UCSD-AML1 (cell line): ENCODE measurements at regions not wholly inside any gene's neighbourhood (a gene's known extent, or its start where the extent isn't known, plus 50 kb on each side); places are given as distances from the start of the nearest gene placed in this dataset.
A peak's percentile ranks its signal among the peaks of the same experiment; 100 is the strongest.

Source experiments
- DNase-seq: peaks from one replicate; lab custom pipeline; 2025; ENCODE audit not compliant: unreplicated experiment; lab: John Stamatoyannopoulos, UW

GRCh38 chr3:42037318-42037945 lies 53.7 kb upstream of the TRAK1 start:
- DNase-seq: no peak

- no peak for DNase-seq
Measured at GRCh38 chr3:42036483-42036823, 54.7 kb upstream of the TRAK1 start.

- DNase-seq: no peak
Measured at GRCh38 chr3:42035816-42036482, 55.2 kb upstream of the TRAK1 start.

GRCh38 chr3:42035007-42035406 lies 56.1 kb upstream of the TRAK1 start:
- no peak for DNase-seq

GRCh38 chr3:42033741-42034140 lies 57.4 kb upstream of the TRAK1 start:
- no peak for DNase-seq

- DNase-seq: no peak
Measured at GRCh38 chr3:42032693-42033349, 58.3 kb upstream of the TRAK1 start.

GRCh38 chr3:42031808-42032480 lies 59.2 kb upstream of the TRAK1 start:
- no peak for DNase-seq

GRCh38 chr3:42028474-42028873 lies 62.7 kb upstream of the TRAK1 start:
- DNase-seq: no peak

GRCh38 chr3:42027571-42027970 lies 63.6 kb upstream of the TRAK1 start:
- DNase-seq: no peak

GRCh38 chr3:42025370-42026138 lies 63.7 kb upstream of the ULK4 start:
- DNase-seq: peak; percentile 81

- peak; percentile 30 for DNase-seq
Measured at GRCh38 chr3:42024591-42025351, 62.9 kb upstream of the ULK4 start.

GRCh38 chr3:42023380-42023779 lies 61.5 kb upstream of the ULK4 start:
- DNase-seq: no peak

GRCh38 chr3:42022355-42022754 lies 60.5 kb upstream of the ULK4 start:
- no peak for DNase-seq

GRCh38 chr3:42020684-42021307 lies 58.9 kb upstream of the ULK4 start:
- no peak for DNase-seq

- DNase-seq: no peak
Measured at GRCh38 chr3:42019953-42020260, 58.0 kb upstream of the ULK4 start.

- no peak for DNase-seq
Measured at GRCh38 chr3:42019144-42019952, 57.4 kb upstream of the ULK4 start.

GRCh38 chr3:42014921-42015533 lies 53.1 kb upstream of the ULK4 start:
- peak; percentile 37 for DNase-seq

GRCh38 chr3:42014458-42014920 lies 52.6 kb upstream of the ULK4 start:
- DNase-seq: no peak
